ENCODE measurements at regions not wholly inside any gene's neighbourhood (a gene's known extent, or its start where the extent isn't known, plus 50 kb on each side); places are given as distances from the start of the nearest gene placed in this dataset.

DNA sequence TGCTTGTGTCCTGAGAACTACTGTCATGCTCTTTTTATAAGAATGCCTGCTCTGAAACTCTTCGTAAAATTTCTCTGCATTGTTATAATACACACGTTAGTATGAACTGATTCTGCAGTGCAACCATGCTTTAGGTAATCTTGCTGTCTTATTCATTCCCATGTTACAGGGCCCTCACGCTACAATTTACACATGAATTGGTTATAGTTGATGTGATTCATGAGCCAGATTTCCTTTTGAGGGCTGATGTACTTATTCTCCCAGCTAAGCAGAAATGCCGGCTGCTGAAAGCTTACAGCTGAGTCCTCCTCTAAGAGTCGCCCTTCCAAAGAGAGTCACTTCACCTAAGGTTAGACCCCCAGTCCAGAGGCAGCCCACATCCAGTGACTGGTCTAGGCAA, 233.5 kb upstream of the PCSK5 start:
- no TSS peak for BruUV-seq (replicated peaks)
- no peak for TF ChIP-seq RFX5 (IDR thresholded peaks at IDR 0.05; ENCODE audit: low read depth, low read length)
- no peak for TF ChIP-seq CEBPB (IDR thresholded peaks at IDR 0.05; ENCODE audit: low read depth, low read length)
- TF ChIP-seq CHD1 (IDR thresholded peaks at IDR 0.05; ENCODE audit: low read depth, low read length), result no peak
- no peak for TF ChIP-seq POLR2A (IDR thresholded peaks at IDR 0.05; ENCODE audit: low read depth, low read length)
- TF ChIP-seq, protein P1, sequence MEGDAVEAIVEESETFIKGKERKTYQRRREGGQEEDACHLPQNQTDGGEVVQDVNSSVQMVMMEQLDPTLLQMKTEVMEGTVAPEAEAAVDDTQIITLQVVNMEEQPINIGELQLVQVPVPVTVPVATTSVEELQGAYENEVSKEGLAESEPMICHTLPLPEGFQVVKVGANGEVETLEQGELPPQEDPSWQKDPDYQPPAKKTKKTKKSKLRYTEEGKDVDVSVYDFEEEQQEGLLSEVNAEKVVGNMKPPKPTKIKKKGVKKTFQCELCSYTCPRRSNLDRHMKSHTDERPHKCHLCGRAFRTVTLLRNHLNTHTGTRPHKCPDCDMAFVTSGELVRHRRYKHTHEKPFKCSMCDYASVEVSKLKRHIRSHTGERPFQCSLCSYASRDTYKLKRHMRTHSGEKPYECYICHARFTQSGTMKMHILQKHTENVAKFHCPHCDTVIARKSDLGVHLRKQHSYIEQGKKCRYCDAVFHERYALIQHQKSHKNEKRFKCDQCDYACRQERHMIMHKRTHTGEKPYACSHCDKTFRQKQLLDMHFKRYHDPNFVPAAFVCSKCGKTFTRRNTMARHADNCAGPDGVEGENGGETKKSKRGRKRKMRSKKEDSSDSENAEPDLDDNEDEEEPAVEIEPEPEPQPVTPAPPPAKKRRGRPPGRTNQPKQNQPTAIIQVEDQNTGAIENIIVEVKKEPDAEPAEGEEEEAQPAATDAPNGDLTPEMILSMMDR (conservative IDR thresholded peaks at IDR 0.05; ENCODE audit: low read depth, low read length), result no peak
- no peak for TF ChIP-seq MAZ (IDR thresholded peaks at IDR 0.05; ENCODE audit: borderline replicate concordance, low read depth, low read length)
- no peak for TF ChIP-seq RCOR1 (IDR thresholded peaks at IDR 0.05; ENCODE audit: insufficient replicate concordance, low read length)
- no peak for TF ChIP-seq NFE2L2 (IDR thresholded peaks at IDR 0.05; ENCODE audit: low read depth, low read length)
- TF ChIP-seq FOS (IDR thresholded peaks at IDR 0.05; ENCODE audit: low read depth, low read length), result no peak
- TF ChIP-seq MAFK (IDR thresholded peaks at IDR 0.05; ENCODE audit: low read depth, low read length), result no peak
- TF ChIP-seq, protein P2, sequence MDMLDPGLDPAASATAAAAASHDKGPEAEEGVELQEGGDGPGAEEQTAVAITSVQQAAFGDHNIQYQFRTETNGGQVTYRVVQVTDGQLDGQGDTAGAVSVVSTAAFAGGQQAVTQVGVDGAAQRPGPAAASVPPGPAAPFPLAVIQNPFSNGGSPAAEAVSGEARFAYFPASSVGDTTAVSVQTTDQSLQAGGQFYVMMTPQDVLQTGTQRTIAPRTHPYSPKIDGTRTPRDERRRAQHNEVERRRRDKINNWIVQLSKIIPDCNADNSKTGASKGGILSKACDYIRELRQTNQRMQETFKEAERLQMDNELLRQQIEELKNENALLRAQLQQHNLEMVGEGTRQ (IDR thresholded peaks at IDR 0.05; ENCODE audit: low read depth, low read length), result no peak
- no peak for TF ChIP-seq MXI1 (IDR thresholded peaks at IDR 0.05; ENCODE audit: borderline replicate concordance, low read depth, low read length)
- TF ChIP-seq BHLHE40 (IDR thresholded peaks at IDR 0.05; ENCODE audit: low read depth, low read length), result no peak
- TF ChIP-seq, protein P3, sequence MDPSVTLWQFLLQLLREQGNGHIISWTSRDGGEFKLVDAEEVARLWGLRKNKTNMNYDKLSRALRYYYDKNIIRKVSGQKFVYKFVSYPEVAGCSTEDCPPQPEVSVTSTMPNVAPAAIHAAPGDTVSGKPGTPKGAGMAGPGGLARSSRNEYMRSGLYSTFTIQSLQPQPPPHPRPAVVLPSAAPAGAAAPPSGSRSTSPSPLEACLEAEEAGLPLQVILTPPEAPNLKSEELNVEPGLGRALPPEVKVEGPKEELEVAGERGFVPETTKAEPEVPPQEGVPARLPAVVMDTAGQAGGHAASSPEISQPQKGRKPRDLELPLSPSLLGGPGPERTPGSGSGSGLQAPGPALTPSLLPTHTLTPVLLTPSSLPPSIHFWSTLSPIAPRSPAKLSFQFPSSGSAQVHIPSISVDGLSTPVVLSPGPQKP (IDR thresholded peaks at IDR 0.05; ENCODE audit: borderline replicate concordance, low read depth, low read length), result no peak
- TF ChIP-seq RAD21 (IDR thresholded peaks at IDR 0.05; ENCODE audit: low read length), result no peak
- no peak for TF ChIP-seq SMC3 (IDR thresholded peaks at IDR 0.05; ENCODE audit: low read depth, low read length)
- Histone ChIP-seq H3K79me1 (ENCODE audit: low read depth in 1 of 2, low read length in 2 of 2) (no peaks in the 10 kb centered on the region), H3K9ac (ENCODE audit: low read depth, low read length) (no peak overlapping the region), H3K27ac (ENCODE audit: insufficient read depth, low read length) (no peak overlapping the region), H3K14ac (replicated peaks; ENCODE audit: low read depth, low read length) (no peak overlapping the region), H2AK5ac (ENCODE audit: low read depth, low read length) (no peak overlapping the region), H2AK9ac (replicated peaks; ENCODE audit: low read depth, low read length, poor library complexity) (no peak overlapping the region), H3K23ac (ENCODE audit: low read depth, low read length) (no peak overlapping the region), H3K9me3 (ENCODE audit: control insufficient read depth, insufficient read depth, low read length) (peaks cover 3% of the 10 kb centered on the region; the same call in 1 of the 2 replicates), H3K4ac (ENCODE audit: low read depth, low read length) (no peak overlapping the region), H2BK5ac (ENCODE audit: low read depth, low read length, poor library complexity, severe bottlenecking) (no peak overlapping the region), H3K56ac (ENCODE audit: extremely low read depth, insufficient read depth, low read length) (no peak overlapping the region), H2BK20ac (ENCODE audit: low read depth, low read length) (no peak overlapping the region), H3K27me3 (ENCODE audit: control insufficient read depth, insufficient read depth, low read length) (no peaks in the 10 kb centered on the region), H4K5ac (ENCODE audit: low read depth, low read length) (no peak overlapping the region), H3K9me1 (ENCODE audit: insufficient read depth, low read length) (no peaks in the 10 kb centered on the region), H2BK120ac (ENCODE audit: low read depth, low read length) (no peak overlapping the region), H4K91ac (ENCODE audit: insufficient read depth, low read depth, low read length) (no peak overlapping the region), H3K4me1 (ENCODE audit: control insufficient read depth, insufficient read depth, low read length) (no peaks in the 10 kb centered on the region), H4K8ac (ENCODE audit: low read depth in 2 of 2, low read length in 2 of 2) (no peak overlapping the region), H4K20me1 (ENCODE audit: insufficient read depth, low read length) (no peaks in the 10 kb centered on the region), H3K18ac (ENCODE audit: low read depth, low read length) (no peak overlapping the region; the same call in 1 of the 2 replicates), H3K4me3 (ENCODE audit: insufficient read depth, low read depth, low read length) (no peak overlapping the region), H2BK15ac (ENCODE audit: low read depth, low read length) (no peak overlapping the region), H2AFZ (replicated peaks; ENCODE audit: low read length, poor library complexity) (no peak overlapping the region), H3K36me3 (ENCODE audit: control insufficient read depth, insufficient read depth, low read length) (no peaks in the 10 kb centered on the region), H3K4me2 (ENCODE audit: low read depth, low read length) (no peak overlapping the region)
- ChIA-PET CTCF (no interaction called here), POLR2A (ENCODE audit: unreplicated experiment) (no interaction called here)
- in situ Hi-C loops (cut with MboI; ENCODE audit: low sequenced_read_pairs), result no loop called here
- ATAC-seq (ENCODE audit: low read depth) (no peak), DNase-seq (no peak)
- intact Hi-C loops (cut with micrococcal nuclease), result no loop called here
- no CpG with 5 or more reads among the region's 5 CpGs for WGBS, 2 experiments (ENCODE audit: extremely low coverage in 2 of 2, insufficient read length in 1 of 2)
- dilution Hi-C loops (cut with HindIII; ENCODE audit: low sequenced_read_pairs, unreplicated experiment), result no loop called here
